DOHH2 (cell line): ENCODE measurements at regions not wholly inside any gene's neighbourhood (a gene's known extent, or its start where the extent isn't known, plus 50 kb on each side); places are given as distances from the start of the nearest gene placed in this dataset.

Source experiments
- H3F3A ChIP-seq: fragments of 200-600 bp; sonication (generic), shearing (Covaris generic); 2 replicates; pipeline ENCODE4 v1.6.0; 2016; ENCODE audit warnings: antibody characterized with exemption, mild to moderate bottlenecking; ENCODE audit not compliant: control insufficient read depth, insufficient read depth
- H3K27ac ChIP-seq: fragments of 200-600 bp; sonication (generic); 2 replicates; pipeline ENCODE4 v1.5.1; 2014; ENCODE audit warnings: low read depth, mild to moderate bottlenecking, low read length, moderate library complexity
- H3K27me3 ChIP-seq: fragments of 200-600 bp; sonication (generic); 2 replicates; pipeline ENCODE4 v1.6.1; 2014; ENCODE audit warnings: mild to moderate bottlenecking, low read length, mixed read lengths; ENCODE audit not compliant: control insufficient read depth
- H3K36me3 ChIP-seq: fragments of 200-600 bp; sonication (generic); 2 replicates; pipeline ENCODE4 v1.6.1; 2014; ENCODE audit warnings: mild to moderate bottlenecking, low read length, moderate library complexity, mixed read lengths; ENCODE audit not compliant: control insufficient read depth
- H3K4me1 ChIP-seq: fragments of 200-600 bp; sonication (generic); 2 replicates; pipeline ENCODE4 v1.6.1; 2014; ENCODE audit warnings: mild to moderate bottlenecking, low read length, mixed read lengths; ENCODE audit not compliant: control insufficient read depth
- H3K4me2 ChIP-seq: fragments of 200-600 bp; sonication (generic); 2 replicates; pipeline ENCODE4 v1.6.0; 2014; ENCODE audit warnings: mild to moderate bottlenecking, low read length, moderate library complexity
- H3K4me3 ChIP-seq: fragments of 200-600 bp; sonication (generic); 2 replicates; pipeline ENCODE4 v1.5.1; 2014; ENCODE audit warnings: mild to moderate bottlenecking, low read length, mixed read lengths
- H3K79me2 ChIP-seq: fragments of 200-600 bp; sonication (generic); 2 replicates; pipeline ENCODE4 v1.6.1; 2014; ENCODE audit warnings: mild to moderate bottlenecking, low read length, mixed read lengths; ENCODE audit not compliant: control insufficient read depth
- H3K9me2 ChIP-seq: fragments of 200-600 bp; sonication (generic); replicated peaks from 2 replicates; pipeline ENCODE4 v1.6.1; 2014; ENCODE audit warnings: mild to moderate bottlenecking, low read length, mixed read lengths; ENCODE audit not compliant: control insufficient read depth
- H3K9me3 ChIP-seq: fragments of 200-600 bp; sonication (generic); 2 replicates; pipeline ENCODE4 v1.6.1; 2014; ENCODE audit warnings: antibody characterized with exemption, low read length, mixed read lengths; ENCODE audit not compliant: control insufficient read depth, insufficient read depth
- H4K20me1 ChIP-seq: fragments of 200-600 bp; sonication (generic); 2 replicates; pipeline ENCODE4 v1.6.0; 2014; ENCODE audit warnings: low read depth, mild to moderate bottlenecking, antibody characterized with exemption, low read length, moderate library complexity; ENCODE audit not compliant: control insufficient read depth, insufficient read depth
- CTCF ChIP-seq: fragments of 200-600 bp; sonication (generic); IDR thresholded peaks from one replicate; pipeline ENCODE4 v1.5.1; 2014; ENCODE audit warnings: antibody characterized with exemption, mild to moderate bottlenecking, low read depth, low read length; ENCODE audit not compliant: poor library complexity, severe bottlenecking
- EZH2phosphoT487 ChIP-seq: fragments of 200-600 bp; sonication (generic); IDR thresholded peaks from 2 replicates; pipeline ENCODE4 v1.6.1; 2017; ENCODE audit warnings: borderline replicate concordance, mild to moderate bottlenecking, antibody characterized with exemption, low read length, moderate library complexity, mixed read lengths

- no peaks in the 10 kb centered on the region for H4K20me1 ChIP-seq
- no peaks in the 10 kb centered on the region for H3K27me3 ChIP-seq
- no peaks in the 10 kb centered on the region for H3K4me1 ChIP-seq
- H3K4me3 ChIP-seq, result no peak overlapping the region
- no peak overlapping the region for H3K27ac ChIP-seq
- H3K4me2 ChIP-seq, result no peak overlapping the region
- no peaks in the 10 kb centered on the region for H3F3A ChIP-seq
- H3K79me2 ChIP-seq, result no peaks in the 10 kb centered on the region
- TF ChIP-seq CTCF (no peak), EZH2phosphoT487 (no peak)
- no peaks in the 10 kb centered on the region for H3K9me2 ChIP-seq
- H3K36me3 ChIP-seq, result no peaks in the 10 kb centered on the region
- no peaks in the 10 kb centered on the region for H3K9me3 ChIP-seq
These were observed 182.4 kb downstream of the KCTD12 start for GRCh38 chr13:76703621-76704288.

- H3K36me3 ChIP-seq, result no peaks in the 10 kb centered on the region
- H3K9me2 ChIP-seq, result no peaks in the 10 kb centered on the region
- H3K4me3 ChIP-seq, result no peak overlapping the region
- H4K20me1 ChIP-seq, result no peaks in the 10 kb centered on the region
- no peaks in the 10 kb centered on the region for H3F3A ChIP-seq
- H3K4me1 ChIP-seq, result no peaks in the 10 kb centered on the region
- H3K9me3 ChIP-seq, result no peaks in the 10 kb centered on the region
- H3K4me2 ChIP-seq, result no peak overlapping the region
- H3K79me2 ChIP-seq, result no peaks in the 10 kb centered on the region
- H3K27me3 ChIP-seq, result no peaks in the 10 kb centered on the region
- H3K27ac ChIP-seq, result no peak overlapping the region
- TF ChIP-seq CTCF (no peak), EZH2phosphoT487 (no peak)
These were observed 183.0 kb downstream of the KCTD12 start for GRCh38 chr13:76703216-76703615.

GRCh38 chr13:76697288-76697687 is 188.9 kb downstream of the KCTD12 start:
- no peak overlapping the region for H3K4me3 ChIP-seq
- no peaks in the 10 kb centered on the region for H3K36me3 ChIP-seq
- no peaks in the 10 kb centered on the region for H3K79me2 ChIP-seq
- no peaks in the 10 kb centered on the region for H4K20me1 ChIP-seq
- H3F3A ChIP-seq, result no peaks in the 10 kb centered on the region
- no peaks in the 10 kb centered on the region for H3K27me3 ChIP-seq
- H3K27ac ChIP-seq, result no peak overlapping the region
- TF ChIP-seq CTCF, result no peak
- TF ChIP-seq EZH2phosphoT487, result no peak
- no peak overlapping the region for H3K4me2 ChIP-seq
- H3K9me2 ChIP-seq, result no peaks in the 10 kb centered on the region
- no peaks in the 10 kb centered on the region for H3K9me3 ChIP-seq
- H3K4me1 ChIP-seq, result no peaks in the 10 kb centered on the region

GRCh38 chr13:76696370-76696769 is 189.8 kb downstream of the KCTD12 start:
- no peak for TF ChIP-seq CTCF
- TF ChIP-seq EZH2phosphoT487, result no peak
- Histone ChIP-seq H3K27ac (no peak overlapping the region), H3K9me2 (no peaks in the 10 kb centered on the region), H3K27me3 (no peaks in the 10 kb centered on the region), H3K36me3 (no peaks in the 10 kb centered on the region), H3F3A (no peaks in the 10 kb centered on the region), H3K4me1 (no peaks in the 10 kb centered on the region), H3K4me2 (no peak overlapping the region), H3K4me3 (no peak overlapping the region), H3K9me3 (no peaks in the 10 kb centered on the region), H3K79me2 (no peaks in the 10 kb centered on the region), H4K20me1 (no peaks in the 10 kb centered on the region)
